AG10803 (cell line): ENCODE measurements at regions not wholly inside any gene's neighbourhood (a gene's known extent, or its start where the extent isn't known, plus 50 kb on each side); places are given as distances from the start of the nearest gene placed in this dataset.
"Not testable (repeated sequence)": the region's sequence is repeated elsewhere in the genome, so short reads cannot be mapped to it uniquely, and the experiment has no call there.

Experiments used
- DNase-seq: peaks from one replicate; pipeline ENCODE4 v3.0.0; 2010; ENCODE audit warnings: low read depth
- H3K4me3 ChIP-seq: 2 replicates; pipeline ENCODE4 v1.5.1; 2011; ENCODE audit warnings: mild to moderate bottlenecking, low read length, control low read depth
- TF ChIP-seq, protein P1 (sequence below): conservative IDR thresholded peaks from 2 replicates; pipeline ENCODE4 v1.5.1; 2011; ENCODE audit warnings: mild to moderate bottlenecking, low read length, control low read depth, inconsistent platforms

DNA sequence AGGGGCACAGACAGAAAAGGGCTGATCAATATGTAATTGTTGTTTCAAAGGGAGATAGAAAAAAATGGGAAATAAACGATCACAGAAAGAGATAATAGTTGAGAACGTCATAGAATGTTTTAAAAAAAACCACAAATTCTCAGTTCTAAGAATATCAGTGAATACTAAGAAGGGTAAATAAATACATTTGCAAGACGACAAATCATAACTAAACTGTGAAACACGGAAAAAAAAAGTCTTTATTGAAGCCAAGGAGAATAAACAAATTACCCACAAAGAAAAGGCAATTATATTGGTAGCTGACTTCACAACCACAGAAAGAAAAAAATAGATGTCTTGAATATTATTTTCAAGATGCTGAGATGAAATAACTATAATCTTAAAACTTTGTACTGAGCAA is 305.2 kb upstream of the STEAP1 start:
- no peak for DNase-seq

DNA sequence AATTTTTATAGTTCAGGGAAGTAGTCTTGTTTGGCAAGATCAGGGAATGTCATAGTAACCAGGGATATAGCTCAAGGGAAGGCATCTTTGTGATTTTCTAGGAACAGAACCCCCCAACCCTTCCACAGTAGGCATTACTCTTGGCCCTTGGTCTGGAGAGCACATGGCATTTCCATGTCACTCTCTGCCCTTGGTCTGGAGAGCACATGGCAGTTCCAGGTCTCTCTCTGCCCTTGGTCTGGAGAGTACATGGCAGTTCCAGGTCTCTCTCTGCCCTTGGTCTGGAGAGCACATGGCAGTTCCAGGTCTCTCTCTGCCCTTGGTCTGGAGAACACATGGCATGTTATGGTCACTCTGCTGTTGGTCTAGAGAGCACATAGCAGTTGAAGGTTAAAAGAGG is 297.2 kb upstream of the STEAP1 start:
- not testable (repeated sequence) for H3K4me3 ChIP-seq, DNase-seq

More for the DNA sequence above, 305.2 kb upstream of the STEAP1 start:
- no peak overlapping the region for H3K4me3 ChIP-seq
- TF ChIP-seq, protein P1, sequence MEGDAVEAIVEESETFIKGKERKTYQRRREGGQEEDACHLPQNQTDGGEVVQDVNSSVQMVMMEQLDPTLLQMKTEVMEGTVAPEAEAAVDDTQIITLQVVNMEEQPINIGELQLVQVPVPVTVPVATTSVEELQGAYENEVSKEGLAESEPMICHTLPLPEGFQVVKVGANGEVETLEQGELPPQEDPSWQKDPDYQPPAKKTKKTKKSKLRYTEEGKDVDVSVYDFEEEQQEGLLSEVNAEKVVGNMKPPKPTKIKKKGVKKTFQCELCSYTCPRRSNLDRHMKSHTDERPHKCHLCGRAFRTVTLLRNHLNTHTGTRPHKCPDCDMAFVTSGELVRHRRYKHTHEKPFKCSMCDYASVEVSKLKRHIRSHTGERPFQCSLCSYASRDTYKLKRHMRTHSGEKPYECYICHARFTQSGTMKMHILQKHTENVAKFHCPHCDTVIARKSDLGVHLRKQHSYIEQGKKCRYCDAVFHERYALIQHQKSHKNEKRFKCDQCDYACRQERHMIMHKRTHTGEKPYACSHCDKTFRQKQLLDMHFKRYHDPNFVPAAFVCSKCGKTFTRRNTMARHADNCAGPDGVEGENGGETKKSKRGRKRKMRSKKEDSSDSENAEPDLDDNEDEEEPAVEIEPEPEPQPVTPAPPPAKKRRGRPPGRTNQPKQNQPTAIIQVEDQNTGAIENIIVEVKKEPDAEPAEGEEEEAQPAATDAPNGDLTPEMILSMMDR: no peak

DNA sequence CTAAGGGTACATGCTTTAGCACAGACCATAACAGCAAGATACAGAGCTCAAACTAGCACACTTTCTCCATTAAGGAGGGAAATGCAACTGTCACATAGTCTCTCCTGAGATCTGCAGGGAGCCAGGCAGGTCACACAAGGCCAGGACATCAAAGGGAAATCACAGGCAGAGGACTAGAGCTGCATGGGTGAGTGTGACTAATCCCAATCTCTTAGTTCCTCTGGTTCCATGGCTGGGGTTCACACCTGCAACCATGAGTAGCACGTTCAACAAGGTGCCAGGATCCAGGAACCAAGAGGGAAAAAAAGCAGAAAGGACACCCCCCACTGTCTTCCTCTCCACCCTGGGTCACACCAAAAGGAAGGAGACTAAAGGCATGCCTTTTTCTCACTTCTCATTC is 296.5 kb upstream of the STEAP1 start:
- TF ChIP-seq, protein P1: no peak
- H3K4me3 ChIP-seq: no peak overlapping the region
- DNase-seq: no peak

DNA sequence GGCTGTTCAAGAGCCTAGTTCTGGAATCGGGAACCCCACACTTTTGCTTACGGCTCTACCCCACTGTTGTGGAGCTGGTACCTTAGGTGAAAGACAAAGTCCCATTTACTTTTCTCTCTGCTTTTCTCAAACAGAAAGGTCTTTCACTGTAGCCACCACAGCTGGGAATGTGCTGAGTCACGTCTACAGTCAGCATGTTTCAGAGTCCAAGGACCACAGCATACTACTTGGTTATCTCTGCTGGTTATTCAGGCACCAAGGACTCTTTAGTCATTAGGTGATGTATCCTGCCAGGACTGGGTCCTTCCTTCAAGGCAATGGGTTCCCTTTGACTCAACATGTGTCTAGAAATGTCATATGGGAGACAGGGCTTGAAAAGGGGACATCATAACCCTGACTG is 266.8 kb upstream of the STEAP1 start:
- DNase-seq: peak; percentile 31
- H3K4me3 ChIP-seq: no peak overlapping the region
- TF ChIP-seq, protein P1: no peak

DNA sequence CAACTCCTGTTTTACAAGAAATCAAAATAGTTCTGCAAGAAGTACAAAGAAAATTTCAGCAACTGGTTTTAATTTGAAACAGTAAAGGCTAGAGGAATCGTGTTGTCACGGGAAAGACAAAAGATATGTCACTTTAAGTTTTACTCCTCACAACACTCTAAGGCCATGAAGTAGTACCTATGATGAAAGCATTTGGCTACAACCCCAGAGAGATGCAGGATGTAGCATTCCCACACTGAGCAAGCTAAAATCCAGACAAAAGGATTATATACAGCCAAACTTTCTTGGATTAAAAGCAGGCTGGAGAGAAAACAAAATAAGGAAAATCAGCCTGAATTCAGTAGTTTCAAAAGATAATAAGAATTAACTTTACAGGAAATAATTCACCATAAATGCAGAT is 245.5 kb upstream of the STEAP1 start:
- TF ChIP-seq, protein P1: no peak
- no peak for DNase-seq
- no peak overlapping the region for H3K4me3 ChIP-seq

DNA sequence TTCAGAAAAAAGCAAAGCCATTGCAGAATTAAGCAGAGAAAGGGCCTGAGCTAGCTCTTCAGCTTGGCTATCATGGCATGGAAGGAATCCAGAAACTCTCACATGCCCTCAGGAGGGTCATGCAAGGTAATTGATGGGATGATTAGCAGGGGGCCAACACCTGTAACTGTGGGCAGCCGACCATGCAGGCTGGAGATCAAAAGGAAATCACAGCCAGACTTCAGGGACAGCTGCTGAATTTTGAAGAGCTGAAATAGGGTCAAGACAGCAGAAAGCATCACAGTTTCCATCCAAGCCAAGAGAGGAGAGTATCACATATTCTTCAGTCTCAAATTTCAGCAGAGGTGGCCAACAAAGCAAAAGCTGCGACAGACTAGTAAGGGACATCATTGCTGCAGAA is 239.6 kb upstream of the STEAP1 start:
- DNase-seq: no peak
- TF ChIP-seq, protein P1: no peak
- no peak overlapping the region for H3K4me3 ChIP-seq

DNA sequence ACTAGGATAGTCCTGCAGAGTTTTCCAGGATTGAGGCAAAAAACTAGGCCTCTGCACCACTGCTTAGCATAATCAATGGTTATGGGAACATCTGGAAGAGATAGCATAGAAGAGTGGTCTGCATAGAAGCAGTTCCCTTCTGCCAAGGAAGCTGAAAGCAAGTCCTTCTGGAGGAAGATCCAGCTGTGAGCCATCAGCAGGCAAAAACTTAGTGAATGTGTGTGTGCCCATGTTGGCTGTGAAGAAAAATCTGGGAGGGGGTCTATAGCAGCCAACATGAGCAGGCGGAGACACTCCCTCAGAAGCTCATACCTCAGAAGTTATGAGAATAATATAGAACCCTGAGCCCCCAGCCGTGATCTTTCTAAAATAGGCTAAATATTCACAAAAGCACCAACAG is 228.1 kb upstream of the STEAP1 start:
- no peak for DNase-seq
- TF ChIP-seq, protein P1: no peak
- no peak overlapping the region for H3K4me3 ChIP-seq

DNA sequence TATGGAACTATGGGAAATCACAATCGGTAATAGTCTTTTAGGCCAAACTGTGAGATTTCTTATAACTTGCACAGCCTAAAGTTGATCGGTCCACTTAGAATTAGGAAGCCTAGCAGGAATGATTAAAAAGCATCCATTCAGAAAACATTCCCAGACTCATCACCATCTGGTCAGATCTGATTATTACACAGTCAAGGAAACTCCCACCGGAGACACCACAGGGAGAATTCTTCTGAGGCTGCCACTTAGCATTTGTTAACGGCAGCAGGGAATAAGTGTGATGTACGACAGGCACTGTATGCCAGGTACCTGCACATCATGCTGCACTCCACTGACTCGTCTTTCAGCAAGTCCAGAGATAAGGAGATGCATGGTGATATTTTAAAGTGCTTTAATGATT is 227.6 kb upstream of the STEAP1 start:
- no peak for DNase-seq
- TF ChIP-seq, protein P1: no peak
- no peak overlapping the region for H3K4me3 ChIP-seq
